Epidermal melanocyte (primary cell): ENCODE measurements at regions not wholly inside any gene's neighbourhood (a gene's known extent, or its start where the extent isn't known, plus 50 kb on each side); places are given as distances from the start of the nearest gene placed in this dataset.
"Not testable (repeated sequence)": the region's sequence is repeated elsewhere in the genome, so short reads cannot be mapped to it uniquely, and the experiment has no call there.

Source experiments
- DNase-seq: peaks from one replicate; pipeline ENCODE4 v3.0.0; 2011; ENCODE audit warnings: low spot score; ENCODE audit not compliant: insufficient read length

GRCh38 chr2:34734662-34735061 is 1135.6 kb upstream of the FAM98A start:
- no peak for DNase-seq

GRCh38 chr2:34734042-34734441 is 1134.9 kb upstream of the FAM98A start:
- DNase-seq = no peak

GRCh38 chr2:34731292-34731691 is 1132.2 kb upstream of the FAM98A start:
- DNase-seq = no peak

- no peak for DNase-seq
Measured at GRCh38 chr2:34729845-34730244, 1130.7 kb upstream of the FAM98A start.

- no peak for DNase-seq
Measured at GRCh38 chr2:34724107-34724506, 1125.0 kb upstream of the FAM98A start.

- DNase-seq = no peak
Measured at GRCh38 chr2:34723683-34724082, 1124.6 kb upstream of the FAM98A start.

GRCh38 chr2:34719206-34719605 is 1120.1 kb upstream of the FAM98A start:
- DNase-seq = no peak

GRCh38 chr2:34705551-34706247 is 1106.6 kb upstream of the FAM98A start:
- DNase-seq = no peak

- no peak for DNase-seq
Measured at GRCh38 chr2:34703292-34703691, 1104.2 kb upstream of the FAM98A start.

GRCh38 chr2:34702391-34702790 is 1103.3 kb upstream of the FAM98A start:
- not testable (repeated sequence) for DNase-seq

- DNase-seq = not testable (repeated sequence)
Measured at GRCh38 chr2:34677591-34677990, 1078.5 kb upstream of the FAM98A start.

GRCh38 chr2:34677119-34677531 is 1078.0 kb upstream of the FAM98A start:
- DNase-seq = not testable (repeated sequence)

- no peak for DNase-seq
Measured at GRCh38 chr2:34670482-34670881, 1071.4 kb upstream of the FAM98A start.

GRCh38 chr2:34666821-34667220 is 1067.7 kb upstream of the FAM98A start:
- DNase-seq = no peak

GRCh38 chr2:34664266-34664665 is 1065.2 kb upstream of the FAM98A start:
- DNase-seq = no peak

- no peak for DNase-seq
Measured at GRCh38 chr2:34663314-34663713, 1064.2 kb upstream of the FAM98A start.

- DNase-seq = no peak
Measured at GRCh38 chr2:34660741-34661140, 1061.6 kb upstream of the FAM98A start.

- no peak for DNase-seq
Measured at GRCh38 chr2:34656632-34657031, 1057.5 kb upstream of the FAM98A start.

- no peak for DNase-seq
Measured at GRCh38 chr2:34652636-34653035, 1053.5 kb upstream of the FAM98A start.

GRCh38 chr2:34646901-34647300 is 1047.8 kb upstream of the FAM98A start:
- no peak for DNase-seq

- DNase-seq = no peak
Measured at GRCh38 chr2:34632327-34632726, 1033.2 kb upstream of the FAM98A start.

- DNase-seq = no peak
Measured at GRCh38 chr2:34627003-34627402, 1027.9 kb upstream of the FAM98A start.

- DNase-seq = no peak
Measured at GRCh38 chr2:34604164-34604563, 1005.1 kb upstream of the FAM98A start.

- no peak for DNase-seq
Measured at GRCh38 chr2:34602262-34602661, 1003.2 kb upstream of the FAM98A start.
